DMS153 treated with DMSO at 0.1 percent for 48 hours (cell line): ENCODE measurements at regions not wholly inside any gene's neighbourhood (a gene's known extent, or its start where the extent isn't known, plus 50 kb on each side); places are given as distances from the start of the nearest gene placed in this dataset.
"Not testable (repeated sequence)": the region's sequence is repeated elsewhere in the genome, so short reads cannot be mapped to it uniquely, and the experiment has no call there.

ENCODE experiments used
- DNase-seq: peaks from one replicate; lab custom pipeline; 2025; ENCODE audit not compliant: unreplicated experiment; lab: John Stamatoyannopoulos, UW

DNA sequence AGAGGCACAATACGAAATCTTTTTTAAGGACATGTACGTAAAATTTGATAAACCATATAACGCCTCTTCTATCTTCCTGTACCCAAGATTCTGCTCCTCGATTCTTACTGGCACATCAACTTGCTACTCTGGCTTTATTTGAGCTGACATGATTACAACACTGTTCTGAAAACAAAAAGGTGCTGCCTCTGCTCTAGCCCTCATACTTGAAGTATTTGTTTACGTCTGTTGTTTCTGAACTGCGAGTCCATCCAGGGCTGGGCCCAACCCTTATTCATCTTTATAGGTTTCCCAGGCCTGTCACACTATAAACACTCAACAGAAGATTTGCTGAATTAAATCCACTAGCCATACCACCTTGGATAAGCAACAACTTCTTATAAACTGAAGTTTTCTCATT lies 96.2 kb upstream of the SVIL start:
- no peak for DNase-seq

DNA sequence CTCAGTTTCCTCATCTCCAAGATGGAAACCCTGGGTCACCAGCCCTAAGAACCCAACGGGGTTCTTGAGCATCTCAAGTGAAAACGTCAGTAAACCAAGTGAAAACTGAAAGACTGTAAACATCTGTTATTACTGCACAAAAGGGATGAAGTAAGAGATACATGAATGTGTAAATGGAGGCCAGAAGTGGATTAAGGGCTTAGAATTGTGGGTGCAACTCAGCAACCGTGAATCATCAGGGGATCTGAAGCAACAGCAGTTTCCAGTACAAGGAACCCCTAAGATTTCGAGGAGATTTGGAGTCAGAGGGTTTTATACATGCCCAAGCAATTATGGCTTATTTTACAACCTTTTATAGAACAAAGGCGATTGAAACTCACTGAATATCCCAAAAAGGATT lies 95.7 kb upstream of the SVIL start:
- no peak for DNase-seq

DNA sequence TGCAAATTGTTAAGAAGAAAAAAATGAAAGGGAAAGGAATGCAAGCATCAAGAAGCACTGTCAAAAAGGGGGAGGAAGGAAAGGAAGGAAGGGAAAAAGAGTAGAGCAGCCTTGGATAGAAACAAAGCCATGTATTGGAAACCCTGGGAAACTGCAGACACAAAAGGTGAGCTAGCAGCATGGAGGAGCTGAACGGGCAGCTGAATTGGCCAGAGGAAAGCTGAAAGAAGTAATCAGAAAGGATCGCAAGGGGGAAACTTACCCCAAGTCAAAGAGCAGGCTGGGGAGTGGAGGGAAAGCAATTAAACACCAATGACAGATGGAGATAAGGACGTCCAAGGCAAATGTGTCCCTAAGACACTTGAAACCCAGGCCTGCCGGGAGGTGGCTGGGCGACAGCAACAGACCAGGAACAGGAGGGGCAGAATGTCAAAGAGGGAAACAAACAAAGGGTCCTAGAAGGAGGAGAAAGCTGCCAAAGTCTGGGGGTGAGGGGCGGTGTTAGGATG lies 93.8 kb upstream of the SVIL start:
- DNase-seq: no peak

DNA sequence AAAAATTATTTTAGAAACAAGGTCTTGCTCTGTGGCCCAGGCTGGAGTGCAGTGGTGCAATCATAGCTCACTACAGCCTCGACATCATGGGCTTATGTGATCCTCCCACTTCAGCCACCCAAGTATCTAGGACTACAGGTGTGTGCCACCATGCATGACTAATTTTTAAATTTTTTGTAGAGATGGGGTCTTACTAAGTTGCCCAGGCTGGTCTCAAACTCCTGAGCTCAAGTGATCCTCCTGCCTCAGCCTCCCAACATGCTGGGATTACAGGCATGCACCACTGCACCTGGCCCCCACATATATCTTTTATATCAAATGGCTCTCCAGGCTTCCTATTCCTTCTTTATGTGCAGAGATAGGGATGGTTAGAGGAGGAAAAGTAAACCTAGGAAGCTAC lies 91.2 kb upstream of the SVIL start:
- DNase-seq: not testable (repeated sequence)

DNA sequence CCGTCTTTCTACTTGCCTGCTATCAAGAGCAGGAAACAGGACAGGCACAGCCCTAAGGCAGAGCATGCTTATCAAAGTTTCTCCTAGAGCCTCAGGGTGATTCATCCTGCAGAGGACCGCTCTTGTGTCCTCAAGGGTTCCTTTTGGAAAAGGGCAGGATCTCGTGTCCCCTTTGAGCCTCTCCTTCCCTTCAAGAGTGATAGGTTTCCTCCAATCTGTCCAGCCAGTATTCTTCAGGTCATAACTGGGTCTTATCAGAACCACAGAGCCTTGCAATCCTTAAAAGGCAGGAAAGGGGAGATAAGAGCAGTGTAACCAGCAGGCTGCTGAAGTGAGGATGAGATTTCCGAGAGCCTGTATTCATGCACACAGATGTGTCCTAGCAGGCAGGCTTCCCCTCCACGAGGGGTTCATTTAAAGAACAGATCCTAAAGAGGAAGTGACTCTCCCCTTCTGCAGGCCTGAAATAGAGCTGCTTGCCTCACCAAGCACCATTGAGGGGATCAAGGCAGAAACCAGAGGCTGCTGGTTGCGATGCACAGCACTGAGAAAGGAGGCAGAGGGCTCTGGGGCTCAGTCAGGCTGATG lies 90.5 kb upstream of the SVIL start:
- DNase-seq: no peak

DNA sequence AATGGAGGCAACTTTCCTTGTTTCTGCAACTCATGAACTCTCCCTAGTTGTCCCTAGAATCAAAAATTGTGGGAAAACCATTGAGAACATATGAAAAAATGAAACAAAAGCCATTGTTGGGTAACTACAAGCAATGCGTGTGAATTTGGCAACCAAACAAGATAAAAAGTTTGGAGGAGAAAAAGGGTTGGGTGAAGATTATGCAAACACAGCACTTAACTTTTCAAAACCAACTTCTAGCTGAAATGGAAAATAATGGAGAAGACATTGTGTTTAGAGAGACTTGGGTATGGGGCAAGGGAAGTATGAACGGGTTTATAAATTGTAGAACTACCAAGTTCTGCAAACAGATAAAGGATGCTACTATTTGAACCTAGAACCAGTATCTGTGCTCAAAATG lies 89.0 kb upstream of the SVIL start:
- DNase-seq: no peak

DNA sequence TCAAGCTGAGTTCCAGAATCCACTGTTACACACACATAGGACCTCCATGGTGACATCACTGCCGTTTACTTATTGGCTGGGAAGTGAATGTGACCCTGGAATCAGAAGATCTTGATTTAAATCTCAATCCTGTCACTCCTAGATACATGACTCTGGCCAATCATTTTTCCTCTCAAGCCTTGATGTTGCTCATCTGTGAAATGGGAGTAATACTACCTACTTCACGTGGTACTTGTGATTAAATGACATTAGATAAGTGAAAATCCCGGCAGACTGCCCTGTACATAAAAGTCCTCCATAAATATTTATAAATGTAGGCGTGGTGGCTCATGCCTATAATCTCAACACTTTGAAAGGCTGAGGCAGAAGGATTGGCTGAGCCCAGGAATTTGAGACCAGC lies 88.0 kb upstream of the SVIL start:
- no peak for DNase-seq

DNA sequence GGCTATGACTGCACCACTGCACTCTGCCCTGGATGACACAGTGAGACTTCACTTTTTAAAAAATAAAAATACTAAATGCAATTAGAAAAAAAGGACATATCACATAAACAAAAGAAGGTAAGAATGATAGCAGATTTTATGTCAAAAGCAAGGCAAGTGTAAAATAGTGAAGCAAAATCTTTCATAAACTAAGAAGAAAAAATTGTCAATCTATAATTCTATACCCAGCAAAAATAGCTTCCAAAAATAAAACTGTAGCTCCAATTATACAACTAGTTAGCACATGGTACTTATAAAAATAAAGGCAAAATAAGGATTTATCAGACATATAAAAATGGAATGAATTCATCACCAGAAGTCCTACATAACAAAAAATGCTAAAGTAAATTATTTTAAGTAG lies 85.4 kb upstream of the SVIL start:
- no peak for DNase-seq

DNA sequence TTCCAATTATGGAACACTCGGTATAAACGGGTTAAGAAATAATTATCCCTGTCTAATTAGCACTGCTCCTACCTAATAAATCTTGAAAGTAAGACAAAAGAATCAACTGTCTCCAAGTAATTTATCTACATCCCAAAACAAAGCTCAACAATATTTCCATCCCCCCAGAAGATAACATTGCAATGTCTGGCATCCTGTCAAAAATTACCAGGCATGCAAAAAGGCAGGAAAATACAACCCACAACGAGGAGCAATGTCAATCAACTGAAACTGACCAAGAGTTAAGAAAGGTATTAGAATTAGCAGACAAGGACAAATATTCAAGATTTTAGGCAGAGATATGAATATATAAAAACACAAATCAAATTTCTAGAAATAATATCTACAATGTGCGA lies 84.5 kb upstream of the SVIL start:
- no peak for DNase-seq

DNA sequence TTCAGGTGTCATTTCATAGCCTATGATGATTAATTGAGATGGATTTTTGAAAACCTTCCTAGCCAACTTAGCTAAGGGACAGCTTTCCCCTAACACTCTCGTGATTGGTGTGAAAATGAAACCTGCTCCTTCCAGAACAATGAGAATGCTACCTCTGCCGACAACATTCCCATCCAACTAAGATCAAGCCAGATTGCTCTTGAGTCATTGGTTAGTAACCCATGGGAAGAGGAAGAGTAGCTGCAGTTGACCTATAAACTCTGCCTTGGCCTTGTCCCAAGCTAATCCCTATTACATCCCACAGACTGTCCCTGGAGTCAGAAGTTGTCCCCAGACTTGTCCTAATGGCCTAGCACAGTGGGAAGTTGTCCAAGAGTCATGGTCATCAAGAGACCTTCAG lies 80.5 kb upstream of the SVIL start:
- DNase-seq: no peak

DNA sequence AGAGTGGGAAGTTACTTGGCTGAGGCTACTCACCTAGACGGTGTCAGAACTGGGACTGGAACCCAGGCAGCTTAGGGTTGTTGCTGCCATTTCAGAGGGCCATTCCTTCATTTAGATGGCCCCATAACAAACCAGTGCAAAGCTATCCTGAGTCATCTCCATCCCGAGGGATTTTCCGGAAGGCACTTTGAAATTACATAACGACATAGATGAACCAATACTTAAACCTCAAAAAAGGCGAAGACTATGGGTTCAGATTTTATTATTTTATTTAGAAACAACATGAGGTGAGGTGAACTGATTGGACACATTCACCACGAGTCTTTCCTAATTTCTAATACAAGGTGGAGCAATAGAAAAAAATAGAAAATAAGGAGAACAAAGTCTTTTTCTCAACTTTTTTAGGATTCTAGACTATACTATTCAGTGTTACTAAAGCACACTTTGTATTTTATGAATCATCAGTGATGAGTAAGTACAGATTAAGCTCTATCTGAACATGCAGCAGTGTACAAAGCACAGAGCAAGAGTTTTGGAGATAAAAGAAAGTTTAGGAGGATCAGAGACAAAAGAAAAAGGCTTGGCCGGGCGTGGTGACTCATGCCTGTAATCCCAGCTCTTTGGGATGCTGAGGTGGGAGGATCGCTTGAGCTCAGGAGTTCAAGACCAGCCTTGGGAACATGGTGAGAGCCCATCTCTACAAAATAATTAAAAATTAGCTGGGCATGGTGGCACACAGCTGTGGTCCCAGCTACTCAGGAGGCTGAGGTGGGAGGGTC lies 79.5 kb upstream of the SVIL start:
- DNase-seq: no peak

DNA sequence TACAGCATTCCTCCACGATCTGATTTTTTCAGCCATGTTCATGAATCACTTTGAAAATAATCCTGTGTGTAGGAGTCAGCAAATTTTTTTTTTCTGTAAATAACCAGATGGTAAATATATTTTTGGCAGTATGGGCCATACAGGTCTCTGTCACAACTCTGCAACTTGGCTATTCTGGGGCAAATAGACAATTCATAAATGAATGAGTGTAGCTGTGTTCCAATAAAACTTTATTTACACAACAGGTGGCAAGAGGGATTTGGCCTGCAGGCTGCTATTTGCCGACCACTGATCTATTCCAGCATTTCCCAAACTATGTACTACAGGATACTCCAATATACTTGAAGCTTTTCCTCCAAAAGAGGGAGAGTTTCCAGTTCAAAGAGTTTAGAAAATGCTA lies 78.7 kb upstream of the SVIL start:
- DNase-seq: no peak

DNA sequence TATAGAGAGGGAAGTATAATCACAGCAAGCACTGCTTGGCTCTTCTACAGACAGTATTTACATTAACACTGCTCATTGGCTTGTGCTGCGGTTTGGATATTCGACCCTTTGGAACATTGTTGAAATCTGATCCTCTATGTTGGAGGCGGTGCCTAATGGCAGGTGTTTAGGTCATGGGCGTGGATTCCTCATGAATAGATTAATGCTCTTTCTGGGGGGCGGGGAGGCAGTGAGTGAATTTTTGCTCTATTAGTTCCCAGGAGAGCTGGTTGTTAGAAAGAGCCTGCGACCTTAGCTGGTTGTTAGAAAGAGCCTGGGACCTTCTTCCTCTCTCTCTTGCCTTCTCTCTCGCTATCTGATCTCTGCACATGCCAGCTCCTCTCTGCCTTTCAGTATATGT lies 77.3 kb upstream of the SVIL start:
- no peak for DNase-seq

DNA sequence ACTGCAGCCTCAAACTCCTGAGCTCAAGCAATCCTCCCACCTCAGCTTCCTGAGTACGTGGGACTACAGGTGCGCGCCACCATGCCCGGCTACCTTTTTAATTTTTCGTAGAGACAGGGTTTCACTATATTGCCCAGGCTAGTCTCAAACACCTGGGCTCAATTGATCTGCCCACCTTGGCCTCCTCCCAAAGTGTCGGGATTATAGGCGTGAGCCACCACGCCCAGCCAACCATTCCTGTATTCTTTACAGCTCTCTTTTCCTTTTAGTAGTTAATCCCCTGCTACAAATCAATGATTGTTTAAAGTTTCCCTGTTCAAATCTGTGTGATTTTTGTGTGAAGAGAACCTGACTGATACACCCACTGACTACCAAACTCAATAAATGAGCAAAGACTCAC lies 75.4 kb upstream of the SVIL start:
- DNase-seq: no peak

DNA sequence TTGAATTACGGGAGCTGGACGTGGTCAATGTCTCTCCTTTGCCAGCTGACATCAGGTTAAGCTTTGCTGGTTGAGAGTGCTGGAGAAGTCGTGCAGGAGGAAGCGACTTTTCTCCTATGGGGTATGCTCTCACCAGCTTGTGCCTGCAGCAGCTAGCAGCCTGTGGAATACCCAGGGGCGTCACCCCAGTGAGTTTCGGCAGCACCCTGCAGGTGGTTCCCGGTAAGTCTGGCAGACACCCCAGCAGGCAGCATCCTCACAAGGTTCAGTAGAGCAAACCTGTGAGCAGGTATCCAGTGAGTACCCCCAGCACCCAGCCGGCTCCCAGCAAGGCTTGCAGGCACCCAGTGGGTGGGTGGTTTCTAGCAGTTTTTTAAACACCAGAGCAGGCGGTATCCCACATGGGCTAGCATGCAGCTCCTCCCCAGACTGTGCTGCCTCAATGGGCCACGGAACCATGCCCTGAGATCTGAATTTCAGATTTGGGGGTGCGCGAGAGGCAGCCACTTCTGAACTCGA lies 74.8 kb upstream of the SVIL start:
- no peak for DNase-seq

DNA sequence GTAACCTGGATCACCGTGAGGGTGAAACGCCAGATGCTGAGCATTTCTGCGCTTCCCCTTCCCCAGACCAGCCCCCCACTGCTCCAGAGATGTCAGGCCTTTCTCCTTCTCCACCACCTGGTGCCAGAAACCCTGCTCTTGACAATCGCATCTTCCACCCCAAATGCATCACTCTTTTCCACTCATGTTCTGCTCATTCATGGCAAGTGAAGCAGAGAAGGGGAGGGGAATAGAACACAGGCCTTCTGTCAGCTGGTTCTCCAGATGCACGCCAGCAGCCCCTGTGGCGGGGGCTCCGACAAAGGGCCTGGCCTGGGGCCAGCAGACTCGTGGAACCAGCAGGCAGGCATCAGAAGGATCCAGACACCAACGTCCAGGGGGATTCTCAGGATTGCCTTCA lies 68.5 kb upstream of the SVIL start:
- no peak for DNase-seq

DNA sequence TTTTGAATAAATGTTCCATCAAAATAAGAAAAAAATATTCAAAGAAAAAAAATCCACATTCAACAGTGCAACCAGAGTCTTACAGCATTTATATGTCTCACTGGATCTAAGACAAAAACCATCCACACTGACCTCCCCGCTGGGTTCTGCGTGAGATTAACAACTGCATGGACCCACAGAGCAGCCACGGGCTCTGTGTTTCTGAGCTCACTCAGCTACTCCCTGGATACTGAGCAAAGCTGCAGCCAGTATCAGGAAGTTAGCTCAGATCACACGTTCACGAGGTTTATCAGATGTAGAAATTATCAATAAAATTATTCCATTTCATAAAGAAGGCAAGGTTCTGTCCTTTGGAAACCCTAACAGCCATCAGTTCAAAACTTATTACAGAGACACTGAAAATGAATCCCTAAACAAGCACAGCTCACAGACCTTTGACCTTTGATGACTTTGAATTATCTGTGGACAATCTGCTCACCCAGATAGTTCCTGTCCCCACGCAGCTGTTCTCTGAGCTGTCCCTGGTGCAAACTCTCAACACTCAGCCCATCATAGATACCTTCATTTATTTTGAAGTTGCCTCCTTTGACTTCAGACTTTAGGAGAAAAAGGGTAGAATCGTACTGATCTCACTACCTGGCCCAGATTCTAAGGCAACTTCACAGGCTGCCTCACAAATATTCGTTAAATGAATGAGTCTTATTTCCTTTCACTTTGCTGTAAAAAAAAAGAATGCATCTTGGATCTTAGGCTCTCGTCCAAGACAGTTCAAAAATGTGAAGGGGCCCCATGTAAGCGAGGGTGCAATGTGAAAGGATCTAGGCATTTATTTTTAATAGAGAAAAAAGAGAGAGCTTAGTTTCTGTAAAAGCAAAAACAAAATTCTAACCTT lies 67.7 kb upstream of the SVIL start:
- no peak for DNase-seq

DNA sequence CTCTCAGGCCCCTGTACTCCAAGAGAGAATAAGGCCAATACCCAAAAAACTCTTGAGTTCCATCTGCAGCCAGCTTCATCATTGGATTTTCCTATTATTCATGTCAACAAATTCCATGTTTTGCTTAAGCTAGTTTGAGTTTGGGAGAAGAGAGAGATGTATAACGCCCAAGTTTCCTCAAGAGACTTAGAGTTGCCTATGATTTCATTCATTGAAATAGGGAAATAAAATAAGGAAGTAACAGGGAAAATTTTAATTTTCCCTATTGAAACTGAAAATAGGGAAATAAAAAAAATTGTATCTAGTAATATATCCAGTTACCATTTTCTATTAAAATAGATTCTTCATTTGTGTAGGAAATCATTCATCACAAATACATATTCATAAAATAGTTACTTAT lies 66.5 kb upstream of the SVIL start:
- DNase-seq: no peak

DNA sequence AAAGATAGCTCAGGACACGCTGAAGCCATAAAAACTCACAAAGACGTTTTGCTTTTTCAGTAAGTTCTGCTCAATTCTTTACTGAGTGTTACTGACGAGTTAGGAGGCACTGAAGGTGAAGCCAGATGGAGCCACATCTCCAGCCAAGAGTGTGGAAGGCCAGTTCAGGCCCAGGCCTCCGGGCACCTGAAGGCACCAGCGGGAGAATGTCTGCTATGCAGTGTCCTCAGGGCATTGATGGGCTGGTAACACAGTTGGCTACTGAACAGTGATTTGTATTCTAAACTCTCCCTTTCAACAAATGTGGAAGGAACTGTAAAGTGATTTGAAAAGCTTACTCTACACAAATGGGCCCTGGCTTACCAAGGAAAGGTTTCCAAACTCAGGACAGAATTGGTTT lies 64.8 kb upstream of the SVIL start:
- DNase-seq: no peak

DNA sequence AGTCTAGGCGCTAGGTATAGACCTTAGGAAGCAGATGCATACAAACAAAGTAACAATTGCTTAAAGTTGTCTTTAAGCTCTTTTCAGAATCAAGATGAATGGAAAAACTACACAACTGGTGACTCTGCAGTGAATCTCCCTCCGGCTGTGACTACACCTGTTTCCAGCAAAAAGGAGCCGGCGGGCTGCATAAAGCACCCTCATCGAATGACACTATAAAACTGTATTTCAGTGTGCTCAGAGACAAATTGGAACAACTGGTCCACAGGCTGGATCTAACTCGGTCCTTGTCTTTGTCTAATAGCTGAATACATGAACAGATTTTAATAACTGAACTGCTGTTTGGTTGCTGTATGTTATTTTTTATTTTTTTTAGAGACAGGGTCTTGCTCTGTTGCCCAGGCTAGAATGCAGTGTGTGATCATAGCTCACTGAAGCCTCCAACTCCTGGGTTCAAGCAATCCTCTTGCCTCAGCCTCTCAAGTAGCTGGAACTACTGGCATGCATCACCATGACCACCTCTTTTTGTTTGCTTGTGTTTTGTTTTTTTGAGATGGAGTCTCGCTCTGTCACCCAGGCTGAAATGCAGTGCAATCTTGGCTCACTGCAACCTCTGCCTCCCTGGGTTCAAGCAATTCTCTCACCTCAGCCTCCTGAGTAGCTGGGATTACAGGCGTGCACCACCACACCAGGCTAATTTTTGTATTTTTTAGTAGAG lies 64.2 kb upstream of the SVIL start:
- DNase-seq: no peak

DNA sequence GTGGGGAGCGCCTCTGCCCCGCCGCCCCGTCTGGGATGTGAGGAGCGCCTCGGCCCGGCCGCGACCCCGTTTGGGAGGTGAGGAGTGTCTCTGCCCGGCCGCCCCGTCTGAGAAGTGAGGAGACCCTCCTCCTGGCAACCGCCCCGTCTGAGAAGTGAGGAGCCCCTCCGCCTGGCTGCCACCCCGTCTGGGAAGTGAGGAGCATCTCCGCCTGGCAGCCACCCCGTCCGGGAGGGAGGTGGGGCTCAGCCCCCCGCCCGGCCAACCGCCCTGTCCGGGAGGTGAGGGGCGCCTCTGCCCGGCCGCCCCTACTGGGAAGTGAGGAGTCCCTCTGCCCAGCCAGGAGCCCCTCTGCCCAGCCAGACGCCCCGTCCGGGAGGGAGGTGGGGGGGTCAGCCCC lies 61.8 kb upstream of the SVIL start:
- not testable (repeated sequence) for DNase-seq
